ENCODE measurements at regions not wholly inside any gene's neighbourhood (a gene's known extent, or its start where the extent isn't known, plus 50 kb on each side); places are given as distances from the start of the nearest gene placed in this dataset.

DNA sequence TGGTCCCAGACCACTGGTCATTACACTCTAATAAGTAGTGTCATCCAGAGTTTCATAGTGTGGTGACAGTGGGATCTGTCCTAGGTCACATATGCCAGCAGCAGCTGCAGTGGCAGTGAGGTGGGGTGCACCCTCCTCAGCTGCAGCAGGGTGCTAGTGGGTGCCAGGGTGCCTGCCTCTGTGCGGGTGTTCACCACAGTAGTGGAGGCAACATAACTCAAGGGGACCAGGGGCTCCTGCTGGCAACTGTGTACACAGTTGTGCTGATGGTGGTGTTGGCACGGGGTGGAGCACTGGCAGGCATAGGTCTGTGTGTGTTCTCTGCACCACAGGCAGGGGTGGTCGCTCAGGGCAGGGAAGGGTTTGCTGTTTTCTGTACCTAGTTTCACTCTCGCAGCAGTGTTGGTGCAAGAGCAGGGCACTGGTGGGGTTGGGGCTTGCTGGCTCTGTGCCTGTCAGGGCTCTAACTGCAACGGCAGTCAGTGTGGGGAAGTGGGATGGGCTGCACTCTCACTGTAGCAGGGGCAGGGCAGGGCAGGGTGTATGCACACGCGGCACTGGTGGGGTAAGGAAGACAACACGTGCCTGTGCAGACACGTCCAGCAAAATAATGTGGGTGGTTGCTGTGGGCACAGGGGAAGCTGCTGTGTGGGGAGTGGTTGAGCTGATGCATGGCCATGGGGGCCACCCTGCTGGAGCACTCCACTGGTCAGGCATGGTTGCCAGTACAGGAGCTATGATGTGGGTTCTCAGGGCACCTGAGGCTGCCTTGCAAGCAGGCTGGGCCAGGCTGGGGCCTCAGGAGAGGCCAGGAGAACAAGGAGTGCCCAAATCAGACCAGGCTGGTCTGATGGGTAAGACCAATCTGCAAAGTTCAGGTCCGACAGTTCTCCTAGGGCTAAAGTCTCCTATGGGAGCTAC lies 226.6 kb downstream of the MEIS1 start:
- TF ChIP-seq, protein P1, sequence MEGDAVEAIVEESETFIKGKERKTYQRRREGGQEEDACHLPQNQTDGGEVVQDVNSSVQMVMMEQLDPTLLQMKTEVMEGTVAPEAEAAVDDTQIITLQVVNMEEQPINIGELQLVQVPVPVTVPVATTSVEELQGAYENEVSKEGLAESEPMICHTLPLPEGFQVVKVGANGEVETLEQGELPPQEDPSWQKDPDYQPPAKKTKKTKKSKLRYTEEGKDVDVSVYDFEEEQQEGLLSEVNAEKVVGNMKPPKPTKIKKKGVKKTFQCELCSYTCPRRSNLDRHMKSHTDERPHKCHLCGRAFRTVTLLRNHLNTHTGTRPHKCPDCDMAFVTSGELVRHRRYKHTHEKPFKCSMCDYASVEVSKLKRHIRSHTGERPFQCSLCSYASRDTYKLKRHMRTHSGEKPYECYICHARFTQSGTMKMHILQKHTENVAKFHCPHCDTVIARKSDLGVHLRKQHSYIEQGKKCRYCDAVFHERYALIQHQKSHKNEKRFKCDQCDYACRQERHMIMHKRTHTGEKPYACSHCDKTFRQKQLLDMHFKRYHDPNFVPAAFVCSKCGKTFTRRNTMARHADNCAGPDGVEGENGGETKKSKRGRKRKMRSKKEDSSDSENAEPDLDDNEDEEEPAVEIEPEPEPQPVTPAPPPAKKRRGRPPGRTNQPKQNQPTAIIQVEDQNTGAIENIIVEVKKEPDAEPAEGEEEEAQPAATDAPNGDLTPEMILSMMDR (IDR thresholded peaks at IDR 0.05; ENCODE audit: control insufficient read depth, extremely low read depth, insufficient read depth): no peak
- DNase-seq (ENCODE audit: low read depth): no peak
- H3K4me3 ChIP-seq (ENCODE audit: low read depth, low read length): no peak overlapping the region

DNA sequence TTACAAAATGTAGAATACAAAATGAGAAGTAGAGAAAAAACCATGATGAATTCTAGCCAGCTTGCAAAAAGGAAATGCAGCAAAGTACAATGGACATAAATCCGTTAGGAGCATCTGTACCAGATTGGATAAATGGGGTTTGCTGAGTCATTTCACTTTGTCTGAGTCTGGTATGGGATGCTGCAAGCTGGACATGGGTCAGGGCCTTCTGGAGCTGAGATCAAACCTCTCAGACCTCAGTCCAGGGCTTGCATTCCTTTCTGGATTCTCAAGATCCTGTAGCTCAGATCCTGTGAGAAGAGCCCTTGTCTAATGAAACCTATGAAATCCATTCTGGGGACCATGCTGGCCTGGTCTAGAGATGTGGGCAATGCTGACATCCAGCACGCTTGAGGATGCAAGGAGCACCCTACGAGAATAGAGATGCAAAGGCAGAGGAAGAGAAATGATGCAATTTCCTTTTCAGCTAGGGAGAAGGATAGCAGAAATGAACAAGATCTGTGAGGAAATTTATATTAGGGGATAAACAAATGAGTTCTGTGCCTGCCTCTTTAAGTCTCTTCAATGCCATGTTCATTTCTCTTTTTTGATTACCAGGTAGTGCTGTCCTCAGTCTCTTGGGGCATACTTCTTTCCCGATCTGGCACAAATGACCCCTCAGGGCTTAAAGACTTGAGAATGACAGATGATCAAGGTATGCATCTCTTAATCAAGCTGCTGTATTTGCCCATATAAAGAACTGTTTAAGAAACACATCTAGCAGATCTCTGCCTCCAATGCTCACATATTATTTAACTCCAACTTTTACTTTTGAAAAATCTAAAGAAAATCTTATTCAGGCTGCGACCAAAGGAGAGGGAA lies 230.4 kb downstream of the MEIS1 start:
- H3K4me3 ChIP-seq (ENCODE audit: low read depth, low read length): no peak overlapping the region
- TF ChIP-seq, protein P1 (IDR thresholded peaks at IDR 0.05; ENCODE audit: control insufficient read depth, extremely low read depth, insufficient read depth): no peak
- no peak for DNase-seq (ENCODE audit: low read depth)

DNA sequence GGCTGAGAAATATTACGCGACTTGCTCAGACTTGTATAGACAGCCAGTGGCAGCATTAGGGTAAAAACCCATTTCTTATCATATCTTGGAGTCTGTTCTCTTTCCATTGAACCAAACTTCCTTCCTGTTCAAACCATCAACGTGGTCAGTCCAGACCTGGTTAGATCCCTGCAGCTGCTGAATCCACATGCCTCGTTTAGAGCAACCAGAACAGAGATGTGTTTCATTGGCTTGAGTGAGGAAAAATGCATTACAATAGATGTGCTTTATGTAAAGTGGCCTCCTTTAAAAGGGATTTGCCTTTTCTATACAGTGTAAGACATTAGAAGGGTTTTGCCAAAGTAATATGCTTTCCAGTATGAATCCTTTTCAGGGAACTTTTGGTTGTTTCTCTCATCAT lies 232.4 kb downstream of the MEIS1 start:
- H3K4me3 ChIP-seq (ENCODE audit: low read depth, low read length): no peak overlapping the region
- TF ChIP-seq, protein P1 (IDR thresholded peaks at IDR 0.05; ENCODE audit: control insufficient read depth, extremely low read depth, insufficient read depth): no peak

DNA sequence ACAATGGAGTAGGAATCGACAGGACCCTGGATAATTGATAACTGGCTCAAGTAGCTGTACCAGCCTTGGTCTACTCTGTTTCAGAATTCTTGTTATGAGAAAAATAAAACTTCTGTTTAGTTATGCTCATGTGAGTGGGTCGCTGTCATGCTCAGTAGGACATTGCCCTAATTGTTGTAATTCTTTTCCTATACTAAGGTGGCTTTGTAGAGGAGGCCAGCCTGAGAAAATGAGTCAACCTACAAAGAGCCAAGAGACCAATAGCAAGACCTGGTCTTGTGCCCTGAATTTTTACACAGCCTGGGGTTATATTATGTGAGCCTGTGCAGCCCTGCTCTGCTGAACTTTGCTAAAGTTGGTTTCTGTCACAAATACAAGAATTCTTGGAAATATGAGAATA lies 238.4 kb downstream of the MEIS1 start:
- H3K4me3 ChIP-seq (ENCODE audit: low read depth, low read length): no peak overlapping the region
- TF ChIP-seq, protein P1 (IDR thresholded peaks at IDR 0.05; ENCODE audit: control insufficient read depth, extremely low read depth, insufficient read depth): no peak
- no peak for DNase-seq (ENCODE audit: low read depth)

More for the DNA sequence above, 232.4 kb downstream of the MEIS1 start:
- no peak for DNase-seq (ENCODE audit: low read depth)

DNA sequence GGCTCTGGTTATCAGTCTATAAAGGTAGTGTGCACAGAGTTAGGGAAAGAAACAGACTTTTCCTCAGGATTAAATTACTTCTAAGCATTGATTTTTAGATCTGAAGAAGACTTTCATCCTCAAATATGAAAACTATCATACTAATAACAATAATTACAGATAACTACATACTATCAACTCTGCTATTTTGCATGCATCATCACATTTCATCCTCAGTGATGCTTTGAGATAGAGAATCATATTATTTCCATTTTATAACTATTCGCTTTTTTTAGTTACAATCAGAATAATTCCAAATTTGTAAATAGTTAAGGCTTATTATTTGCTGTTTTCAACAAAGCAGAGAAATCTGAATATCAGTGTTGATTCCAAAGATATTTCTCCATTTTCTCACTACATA lies 239.2 kb downstream of the MEIS1 start:
- no peak for DNase-seq (ENCODE audit: low read depth)
- TF ChIP-seq, protein P1 (IDR thresholded peaks at IDR 0.05; ENCODE audit: control insufficient read depth, extremely low read depth, insufficient read depth): no peak
- no peak overlapping the region for H3K4me3 ChIP-seq (ENCODE audit: low read depth, low read length)

DNA sequence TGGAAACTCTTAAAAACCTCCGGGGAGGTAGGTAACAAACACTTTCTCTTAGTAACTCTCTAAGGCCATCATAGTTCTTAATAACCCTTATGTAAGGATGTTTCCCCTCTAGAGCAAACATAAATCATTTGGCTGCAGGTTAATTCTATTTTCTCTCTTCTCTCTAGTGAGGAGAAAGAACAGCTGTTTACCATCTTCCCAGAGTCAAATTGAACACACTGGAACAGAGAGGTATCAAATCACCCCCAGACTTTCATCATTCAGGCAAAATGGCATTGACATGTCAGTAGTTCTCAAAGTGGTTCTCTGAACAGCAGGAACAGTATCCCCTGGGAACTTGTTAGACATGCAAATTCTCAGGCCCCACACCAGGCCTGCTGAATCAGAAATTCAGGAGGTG lies 240.7 kb downstream of the MEIS1 start:
- DNase-seq (ENCODE audit: low read depth): no peak
- TF ChIP-seq, protein P1 (IDR thresholded peaks at IDR 0.05; ENCODE audit: control insufficient read depth, extremely low read depth, insufficient read depth): no peak
- no peak overlapping the region for H3K4me3 ChIP-seq (ENCODE audit: low read depth, low read length)

Data from LNCaP clone FGC (cell line).